A673 (cell line): ENCODE measurements at regions not wholly inside any gene's neighbourhood (a gene's known extent, or its start where the extent isn't known, plus 50 kb on each side); places are given as distances from the start of the nearest gene placed in this dataset.

Source experiments
- EZH2 ChIP-seq: fragments of 200-600 bp; sonication (generic); IDR thresholded peaks from 2 replicates; pipeline ENCODE4 v1.6.1; 2017; ENCODE audit warnings: borderline replicate concordance, low read depth, mild to moderate bottlenecking, mixed read lengths, antibody characterized with exemption, low read length; ENCODE audit not compliant: poor library complexity, severe bottlenecking
- TF ChIP-seq, protein P1 (sequence below): fragments of 300-800, 200-600 bp; sonication (generic); conservative IDR thresholded peaks from 2 replicates; pipeline ENCODE4 v1.5.1; 2017; ENCODE audit warnings: low read depth, mild to moderate bottlenecking, antibody characterized with exemption, low read length, moderate library complexity, mixed read lengths

DNA sequence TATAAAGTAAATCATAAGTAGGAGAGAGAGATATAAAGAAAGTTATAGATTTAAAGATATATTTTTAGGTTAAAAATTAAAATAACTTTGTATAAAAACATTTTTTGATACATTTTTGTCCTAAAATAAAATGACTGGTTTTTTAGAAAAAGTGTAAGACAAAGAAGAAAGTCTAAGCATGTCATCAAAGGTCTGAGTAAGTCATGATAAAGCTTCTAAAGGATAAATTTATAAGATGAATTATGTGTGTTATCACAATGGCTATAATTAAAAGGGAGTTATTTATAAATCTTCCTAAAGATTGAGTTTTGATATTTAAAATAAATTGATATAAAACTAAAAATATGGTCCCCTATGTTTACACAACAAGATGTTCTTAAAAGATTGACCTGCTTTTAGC, 370.9 kb downstream of the PTPRU start:
- TF ChIP-seq, protein P1, sequence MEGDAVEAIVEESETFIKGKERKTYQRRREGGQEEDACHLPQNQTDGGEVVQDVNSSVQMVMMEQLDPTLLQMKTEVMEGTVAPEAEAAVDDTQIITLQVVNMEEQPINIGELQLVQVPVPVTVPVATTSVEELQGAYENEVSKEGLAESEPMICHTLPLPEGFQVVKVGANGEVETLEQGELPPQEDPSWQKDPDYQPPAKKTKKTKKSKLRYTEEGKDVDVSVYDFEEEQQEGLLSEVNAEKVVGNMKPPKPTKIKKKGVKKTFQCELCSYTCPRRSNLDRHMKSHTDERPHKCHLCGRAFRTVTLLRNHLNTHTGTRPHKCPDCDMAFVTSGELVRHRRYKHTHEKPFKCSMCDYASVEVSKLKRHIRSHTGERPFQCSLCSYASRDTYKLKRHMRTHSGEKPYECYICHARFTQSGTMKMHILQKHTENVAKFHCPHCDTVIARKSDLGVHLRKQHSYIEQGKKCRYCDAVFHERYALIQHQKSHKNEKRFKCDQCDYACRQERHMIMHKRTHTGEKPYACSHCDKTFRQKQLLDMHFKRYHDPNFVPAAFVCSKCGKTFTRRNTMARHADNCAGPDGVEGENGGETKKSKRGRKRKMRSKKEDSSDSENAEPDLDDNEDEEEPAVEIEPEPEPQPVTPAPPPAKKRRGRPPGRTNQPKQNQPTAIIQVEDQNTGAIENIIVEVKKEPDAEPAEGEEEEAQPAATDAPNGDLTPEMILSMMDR = no peak
- no peak for TF ChIP-seq EZH2
